ENCODE measurements at regions not wholly inside any gene's neighbourhood (a gene's known extent, or its start where the extent isn't known, plus 50 kb on each side); places are given as distances from the start of the nearest gene placed in this dataset.

DNA sequence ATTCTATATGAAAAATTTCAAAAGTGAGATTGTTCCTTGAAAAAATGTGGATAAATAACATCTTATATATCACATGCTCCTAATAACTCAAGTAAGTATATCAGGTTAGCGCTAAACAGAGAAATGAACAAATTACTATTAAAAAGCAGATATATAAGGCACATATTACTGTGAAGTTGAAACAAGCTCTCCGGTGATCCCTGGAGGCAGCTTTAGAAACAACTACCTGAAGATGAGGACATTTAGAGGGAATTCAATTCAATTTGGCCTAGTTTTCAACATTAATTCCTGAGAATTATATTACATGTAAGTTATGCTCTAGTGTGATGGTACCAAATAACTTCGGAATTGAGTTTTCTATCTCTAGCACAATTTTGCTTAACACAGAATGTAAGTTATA lies 1373.6 kb upstream of the SPRY2 start:
- Histone ChIP-seq H3K9me3 (ENCODE audit: low read length) (no peaks in the 10 kb centered on the region), H3K9ac (ENCODE audit: low read length) (no peak overlapping the region), H3K4me3 (ENCODE audit: low read depth in 1 of 2, low read length in 2 of 2) (no peak overlapping the region), H3K36me3 (ENCODE audit: insufficient read depth, low read length) (no peaks in the 10 kb centered on the region), H3K27ac (ENCODE audit: low read depth, low read length) (no peak overlapping the region), H3K4me1 (ENCODE audit: insufficient read depth, low read length) (no peaks in the 10 kb centered on the region), H3K27me3 (ENCODE audit: control insufficient read depth in 1 of 2, insufficient read depth in 2 of 2, low read length in 2 of 2) (no peaks in the 10 kb centered on the region)

- Histone ChIP-seq H3K27ac (ENCODE audit: low read depth, low read length) (no peak overlapping the region), H3K9ac (ENCODE audit: low read length) (no peak overlapping the region), H3K27me3 (ENCODE audit: control insufficient read depth in 1 of 2, insufficient read depth in 2 of 2, low read length in 2 of 2) (no peaks in the 10 kb centered on the region), H3K4me1 (ENCODE audit: insufficient read depth, low read length) (no peaks in the 10 kb centered on the region), H3K4me3 (ENCODE audit: low read depth in 1 of 2, low read length in 2 of 2) (no peak overlapping the region), H3K36me3 (ENCODE audit: insufficient read depth, low read length) (no peaks in the 10 kb centered on the region), H3K9me3 (ENCODE audit: low read length) (no peaks in the 10 kb centered on the region)
Observed at GRCh38 chr13:81713201-81713600, 1372.3 kb upstream of the SPRY2 start.

GRCh38 chr13:81697826-81698225 lies 1356.9 kb upstream of the SPRY2 start:
- Histone ChIP-seq H3K27me3 (ENCODE audit: control insufficient read depth in 1 of 2, insufficient read depth in 2 of 2, low read length in 2 of 2) (no peaks in the 10 kb centered on the region), H3K9ac (ENCODE audit: low read length) (no peak overlapping the region), H3K4me1 (ENCODE audit: insufficient read depth, low read length) (no peaks in the 10 kb centered on the region)

DNA sequence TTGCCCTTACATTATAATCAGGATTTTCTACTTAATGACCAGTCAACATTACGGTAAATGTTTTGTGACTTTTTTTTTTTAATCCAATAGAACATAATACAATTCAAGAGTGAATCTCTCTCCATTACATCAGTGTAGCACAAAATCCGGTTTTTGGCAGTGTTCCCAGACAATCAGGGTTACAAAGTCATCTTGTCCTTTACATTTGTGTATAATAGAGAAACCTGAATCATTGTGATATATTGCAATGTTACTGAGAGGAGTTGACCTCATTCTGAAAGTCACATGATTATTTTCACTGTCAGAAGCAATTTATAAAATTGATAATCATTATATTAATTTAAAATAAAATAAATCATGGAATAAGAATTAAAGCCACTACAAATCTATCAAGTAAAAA lies 1346.0 kb upstream of the SPRY2 start:
- Histone ChIP-seq H3K36me3 (ENCODE audit: insufficient read depth, low read length) (no peaks in the 10 kb centered on the region), H3K9me3 (ENCODE audit: low read length) (no peaks in the 10 kb centered on the region), H3K9ac (ENCODE audit: low read length) (no peak overlapping the region), H3K27me3 (ENCODE audit: control insufficient read depth in 1 of 2, insufficient read depth in 2 of 2, low read length in 2 of 2) (no peaks in the 10 kb centered on the region), H3K4me1 (ENCODE audit: insufficient read depth, low read length) (no peaks in the 10 kb centered on the region), H3K4me3 (ENCODE audit: low read depth in 1 of 2, low read length in 2 of 2) (no peak overlapping the region), H3K27ac (ENCODE audit: low read depth, low read length) (no peak overlapping the region)

More at GRCh38 chr13:81697826-81698225, 1356.9 kb upstream of the SPRY2 start:
- no peak overlapping the region for H3K4me3 ChIP-seq (ENCODE audit: low read depth in 1 of 2, low read length in 2 of 2)
- no peaks in the 10 kb centered on the region for H3K9me3 ChIP-seq (ENCODE audit: low read length)
- no peak overlapping the region for H3K27ac ChIP-seq (ENCODE audit: low read depth, low read length)
- H3K36me3 ChIP-seq (ENCODE audit: insufficient read depth, low read length), result no peaks in the 10 kb centered on the region

DNA sequence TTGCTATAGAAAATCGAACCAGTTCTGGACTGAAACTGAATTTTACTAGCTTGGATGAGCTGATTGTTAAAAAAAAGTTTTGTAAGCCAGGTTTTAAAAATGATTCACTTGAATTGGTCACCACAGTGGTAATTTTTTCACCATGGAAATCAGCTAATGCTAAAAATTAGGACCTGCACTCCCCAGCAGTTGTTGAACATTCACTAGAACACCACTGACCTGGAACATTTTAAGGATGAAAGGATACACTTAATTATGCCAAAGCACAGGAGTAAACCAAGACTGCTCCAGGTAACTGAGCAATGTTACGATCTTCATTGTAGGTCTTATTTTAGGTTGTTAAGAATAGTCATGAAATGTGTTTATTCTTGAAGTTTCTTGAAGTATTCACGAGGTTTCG lies 1342.6 kb upstream of the SPRY2 start:
- Histone ChIP-seq H3K4me3 (ENCODE audit: low read depth in 1 of 2, low read length in 2 of 2) (no peak overlapping the region), H3K36me3 (ENCODE audit: insufficient read depth, low read length) (no peaks in the 10 kb centered on the region), H3K4me1 (ENCODE audit: insufficient read depth, low read length) (no peaks in the 10 kb centered on the region), H3K27ac (ENCODE audit: low read depth, low read length) (no peak overlapping the region), H3K9me3 (ENCODE audit: low read length) (no peaks in the 10 kb centered on the region), H3K9ac (ENCODE audit: low read length) (no peak overlapping the region), H3K27me3 (ENCODE audit: control insufficient read depth in 1 of 2, insufficient read depth in 2 of 2, low read length in 2 of 2) (no peaks in the 10 kb centered on the region)

DNA sequence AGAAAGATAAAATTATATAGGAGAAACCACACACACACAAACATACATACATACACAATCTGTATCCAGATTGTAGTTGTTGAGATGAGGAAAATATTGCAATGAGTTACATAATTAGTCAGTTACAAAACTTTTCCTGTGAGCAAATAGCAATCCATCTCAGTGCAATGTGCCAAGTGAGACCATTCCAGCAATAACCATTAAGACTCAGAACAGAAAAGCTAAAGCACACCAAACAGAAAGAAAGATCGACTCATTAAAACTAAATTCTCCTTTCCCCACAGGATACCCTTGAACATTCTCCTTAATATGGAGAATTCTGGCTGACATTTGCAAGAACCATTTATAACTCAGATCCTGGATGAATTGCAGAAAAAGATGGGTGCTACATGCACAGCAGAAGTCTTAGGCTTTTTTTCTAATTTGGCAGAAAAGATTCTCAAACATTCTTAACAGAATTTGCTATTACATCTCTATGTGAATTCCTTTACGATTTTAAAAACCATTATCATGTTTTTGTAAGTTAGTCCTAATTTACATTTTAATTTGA lies 1341.2 kb upstream of the SPRY2 start:
- H3K4me3 ChIP-seq (ENCODE audit: low read depth in 1 of 2, low read length in 2 of 2), result no peak overlapping the region
- H3K36me3 ChIP-seq (ENCODE audit: insufficient read depth, low read length), result no peaks in the 10 kb centered on the region
- no peaks in the 10 kb centered on the region for H3K27me3 ChIP-seq (ENCODE audit: control insufficient read depth in 1 of 2, insufficient read depth in 2 of 2, low read length in 2 of 2)
- H3K9me3 ChIP-seq (ENCODE audit: low read length), result no peaks in the 10 kb centered on the region
- H3K4me1 ChIP-seq (ENCODE audit: insufficient read depth, low read length), result no peaks in the 10 kb centered on the region
- H3K9ac ChIP-seq (ENCODE audit: low read length), result no peak overlapping the region
- H3K27ac ChIP-seq (ENCODE audit: low read depth, low read length), result no peak overlapping the region

DNA sequence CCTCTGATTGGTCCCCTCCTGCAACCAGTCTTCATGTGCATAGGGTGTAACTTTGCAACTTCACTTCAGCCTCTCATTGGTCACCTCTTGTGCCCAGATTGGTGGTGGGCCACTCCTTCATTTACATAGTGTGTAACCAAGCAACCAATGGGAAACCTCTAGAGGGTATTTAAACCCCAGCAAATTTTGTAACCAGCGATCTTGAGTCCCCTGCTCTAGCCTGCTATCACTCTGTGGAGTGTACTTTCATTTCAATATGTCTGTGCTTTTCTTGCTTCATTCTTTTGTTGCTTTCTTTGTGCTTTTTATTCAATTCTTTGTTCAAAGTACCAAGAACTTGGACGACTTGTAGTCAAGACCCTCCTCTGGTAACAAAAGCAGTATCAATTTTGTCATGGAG lies 1336.9 kb upstream of the SPRY2 start:
- Histone ChIP-seq H3K4me1 (ENCODE audit: insufficient read depth, low read length) (no peaks in the 10 kb centered on the region), H3K9ac (ENCODE audit: low read length) (no peak overlapping the region), H3K9me3 (ENCODE audit: low read length) (no peaks in the 10 kb centered on the region), H3K36me3 (ENCODE audit: insufficient read depth, low read length) (no peaks in the 10 kb centered on the region), H3K4me3 (ENCODE audit: low read depth in 1 of 2, low read length in 2 of 2) (no peak overlapping the region), H3K27ac (ENCODE audit: low read depth, low read length) (no peak overlapping the region), H3K27me3 (ENCODE audit: control insufficient read depth in 1 of 2, insufficient read depth in 2 of 2, low read length in 2 of 2) (no peaks in the 10 kb centered on the region)

- Histone ChIP-seq H3K36me3 (ENCODE audit: insufficient read depth, low read length) (no peaks in the 10 kb centered on the region), H3K9me3 (ENCODE audit: low read length) (no peaks in the 10 kb centered on the region), H3K4me3 (ENCODE audit: low read depth in 1 of 2, low read length in 2 of 2) (no peak overlapping the region), H3K4me1 (ENCODE audit: insufficient read depth, low read length) (no peaks in the 10 kb centered on the region), H3K9ac (ENCODE audit: low read length) (no peak overlapping the region), H3K27ac (ENCODE audit: low read depth, low read length) (no peak overlapping the region), H3K27me3 (ENCODE audit: control insufficient read depth in 1 of 2, insufficient read depth in 2 of 2, low read length in 2 of 2) (no peaks in the 10 kb centered on the region)
Observed at GRCh38 chr13:81676008-81676407, 1335.1 kb upstream of the SPRY2 start.

GRCh38 chr13:81671064-81671463 lies 1330.1 kb upstream of the SPRY2 start:
- Histone ChIP-seq H3K9me3 (ENCODE audit: low read length) (no peaks in the 10 kb centered on the region), H3K27me3 (ENCODE audit: control insufficient read depth in 1 of 2, insufficient read depth in 2 of 2, low read length in 2 of 2) (no peaks in the 10 kb centered on the region), H3K9ac (ENCODE audit: low read length) (no peak overlapping the region), H3K36me3 (ENCODE audit: insufficient read depth, low read length) (no peaks in the 10 kb centered on the region), H3K27ac (ENCODE audit: low read depth, low read length) (no peak overlapping the region), H3K4me1 (ENCODE audit: insufficient read depth, low read length) (no peaks in the 10 kb centered on the region), H3K4me3 (ENCODE audit: low read depth in 1 of 2, low read length in 2 of 2) (no peak overlapping the region)

- no peak overlapping the region for H3K27ac ChIP-seq (ENCODE audit: low read depth, low read length)
- no peaks in the 10 kb centered on the region for H3K36me3 ChIP-seq (ENCODE audit: insufficient read depth, low read length)
- no peaks in the 10 kb centered on the region for H3K9me3 ChIP-seq (ENCODE audit: low read length)
- no peak overlapping the region for H3K4me3 ChIP-seq (ENCODE audit: low read depth in 1 of 2, low read length in 2 of 2)
- no peaks in the 10 kb centered on the region for H3K4me1 ChIP-seq (ENCODE audit: insufficient read depth, low read length)
- H3K27me3 ChIP-seq (ENCODE audit: control insufficient read depth in 1 of 2, insufficient read depth in 2 of 2, low read length in 2 of 2), result no peaks in the 10 kb centered on the region
- H3K9ac ChIP-seq (ENCODE audit: low read length), result no peak overlapping the region
Observed at GRCh38 chr13:81670048-81670447, 1329.1 kb upstream of the SPRY2 start.

DNA sequence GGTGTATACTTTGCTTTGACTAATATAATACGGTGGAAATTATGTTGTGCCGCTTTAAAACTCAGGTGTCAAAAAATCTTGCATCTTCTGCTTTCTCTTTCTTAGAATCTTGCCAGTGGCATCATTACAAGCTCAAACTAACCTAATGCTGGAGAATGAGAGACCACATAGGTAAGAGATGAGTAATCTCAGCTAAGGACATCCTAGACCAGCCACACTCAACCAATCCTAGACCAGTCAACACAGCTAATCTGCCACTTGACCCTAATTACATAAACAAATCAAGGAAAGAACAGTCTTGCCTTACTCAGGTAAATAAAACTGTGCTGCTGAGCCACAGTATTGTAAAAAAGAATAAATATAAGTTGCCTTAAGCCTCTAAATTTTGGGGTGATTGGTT lies 1323.9 kb upstream of the SPRY2 start:
- H3K4me1 ChIP-seq (ENCODE audit: insufficient read depth, low read length), result no peaks in the 10 kb centered on the region
- H3K27ac ChIP-seq (ENCODE audit: low read depth, low read length), result no peak overlapping the region
- no peak overlapping the region for H3K9ac ChIP-seq (ENCODE audit: low read length)
- H3K36me3 ChIP-seq (ENCODE audit: insufficient read depth, low read length), result no peaks in the 10 kb centered on the region
- H3K27me3 ChIP-seq (ENCODE audit: control insufficient read depth in 1 of 2, insufficient read depth in 2 of 2, low read length in 2 of 2), result no peaks in the 10 kb centered on the region
- H3K4me3 ChIP-seq (ENCODE audit: low read depth in 1 of 2, low read length in 2 of 2), result no peak overlapping the region
- no peaks in the 10 kb centered on the region for H3K9me3 ChIP-seq (ENCODE audit: low read length)

GRCh38 chr13:81659984-81660383 lies 1319.1 kb upstream of the SPRY2 start:
- H3K9me3 ChIP-seq (ENCODE audit: low read length), result no peaks in the 10 kb centered on the region
- H3K4me1 ChIP-seq (ENCODE audit: insufficient read depth, low read length), result no peaks in the 10 kb centered on the region
- H3K27me3 ChIP-seq (ENCODE audit: control insufficient read depth in 1 of 2, insufficient read depth in 2 of 2, low read length in 2 of 2), result no peaks in the 10 kb centered on the region
- H3K4me3 ChIP-seq (ENCODE audit: low read depth in 1 of 2, low read length in 2 of 2), result no peak overlapping the region
- H3K36me3 ChIP-seq (ENCODE audit: insufficient read depth, low read length), result no peaks in the 10 kb centered on the region
- H3K9ac ChIP-seq (ENCODE audit: low read length), result no peak overlapping the region
- H3K27ac ChIP-seq (ENCODE audit: low read depth, low read length), result no peak overlapping the region

Measured in muscle layer of colon (tissue), 2 donors.